ENCODE measurements at regions not wholly inside any gene's neighbourhood (a gene's known extent, or its start where the extent isn't known, plus 50 kb on each side); places are given as distances from the start of the nearest gene placed in this dataset.

GRCh38 chr10:10047426-10047825 is 970.2 kb upstream of the CELF2 start:
- no peak overlapping the region for H3K4me3 ChIP-seq (ENCODE audit: low read depth in 1 of 3, low read length in 3 of 3)
- no peaks in the 10 kb centered on the region for H3K9me3 ChIP-seq (ENCODE audit: control insufficient read depth in 4 of 4, low read length in 3 of 4)
- no peak for DNase-seq (ENCODE audit: low spot score)
- TF ChIP-seq RAD21 (IDR thresholded peaks at IDR 0.05) (no peak), GABPA (IDR thresholded peaks at IDR 0.05 in 1 of 2, conservative IDR thresholded peaks at IDR 0.05 in 1 of 2) (no peak), NR2F2 (IDR thresholded peaks at IDR 0.05) (no peak), SP1 (IDR thresholded peaks at IDR 0.05) (no peak), MAX (IDR thresholded peaks at IDR 0.05) (no peak), EGR1 (IDR thresholded peaks at IDR 0.05; ENCODE audit: low read depth in 2 of 2) (no peak), FOXA1 (IDR thresholded peaks at IDR 0.05) (no peak), ZBTB33 (IDR thresholded peaks at IDR 0.05) (no peak), ATF3 (IDR thresholded peaks at IDR 0.05) (no peak), REST (IDR thresholded peaks at IDR 0.05) (no peak), FOXA2 (IDR thresholded peaks at IDR 0.05) (no peak), RXRA (IDR thresholded peaks at IDR 0.05) (no peak), TAF1 (conservative IDR thresholded peaks at IDR 0.05) (no peak), YY1 (IDR thresholded peaks at IDR 0.05) (no peak), JUND (IDR thresholded peaks at IDR 0.05) (no peak)
- 72% methylated on average over 7 of the region's 7 CpGs for WGBS
- no peaks in the 10 kb centered on the region for H3K4me1 ChIP-seq (ENCODE audit: control insufficient read depth in 4 of 4, insufficient read depth in 4 of 4, low read length in 3 of 4)
- H3K36me3 ChIP-seq (ENCODE audit: control insufficient read depth in 4 of 4, insufficient read depth in 3 of 4, low read depth in 1 of 4, low read length in 3 of 4), result no peaks in the 10 kb centered on the region
- H3K9ac ChIP-seq (ENCODE audit: low read depth in 1 of 2, low read length in 2 of 2), result no peak overlapping the region
- no peaks in the 10 kb centered on the region for H3K27me3 ChIP-seq (ENCODE audit: control insufficient read depth in 4 of 4, insufficient read depth in 4 of 4, low read length in 3 of 4)
- H3K27ac ChIP-seq (ENCODE audit: low read depth in 1 of 2, low read length in 2 of 2), result no peak overlapping the region

GRCh38 chr10:10053051-10053450 is 964.6 kb upstream of the CELF2 start:
- 79% methylated on average over 9 of the region's 9 CpGs for WGBS
- no peaks in the 10 kb centered on the region for H3K9me3 ChIP-seq (ENCODE audit: control insufficient read depth in 4 of 4, low read length in 3 of 4)
- H3K36me3 ChIP-seq (ENCODE audit: control insufficient read depth in 4 of 4, insufficient read depth in 3 of 4, low read depth in 1 of 4, low read length in 3 of 4), result no peaks in the 10 kb centered on the region
- no peak overlapping the region for H3K4me3 ChIP-seq (ENCODE audit: low read depth in 1 of 3, low read length in 3 of 3)
- DNase-seq (ENCODE audit: low spot score), result no peak
- TF ChIP-seq RAD21 (IDR thresholded peaks at IDR 0.05) (no peak), NR2F2 (IDR thresholded peaks at IDR 0.05) (no peak), TAF1 (conservative IDR thresholded peaks at IDR 0.05) (no peak), RXRA (IDR thresholded peaks at IDR 0.05) (no peak), CTCF (IDR thresholded peaks at IDR 0.05; ENCODE audit: low read depth, low read length, missing input control) (no peak), YY1 (IDR thresholded peaks at IDR 0.05) (no peak), MAX (IDR thresholded peaks at IDR 0.05) (no peak), ATF3 (IDR thresholded peaks at IDR 0.05) (no peak), GABPA (IDR thresholded peaks at IDR 0.05 in 1 of 2, conservative IDR thresholded peaks at IDR 0.05 in 1 of 2) (no peak), FOXA2 (IDR thresholded peaks at IDR 0.05) (no peak), REST (IDR thresholded peaks at IDR 0.05) (no peak), HNF4A (conservative IDR thresholded peaks at IDR 0.05) (no peak)
- no peak overlapping the region for H3K9ac ChIP-seq (ENCODE audit: low read depth in 1 of 2, low read length in 2 of 2)
- H3K4me1 ChIP-seq (ENCODE audit: control insufficient read depth in 4 of 4, insufficient read depth in 4 of 4, low read length in 3 of 4), result no peaks in the 10 kb centered on the region
- no peak overlapping the region for H3K27ac ChIP-seq (ENCODE audit: low read depth in 1 of 2, low read length in 2 of 2)
- peaks cover 0 to 3% (median 0%) of the 10 kb centered on the region in 4 donors for H3K27me3 ChIP-seq (ENCODE audit: control insufficient read depth in 4 of 4, insufficient read depth in 4 of 4, low read length in 3 of 4)
